GM21717 (cell line): ENCODE measurements at regions not wholly inside any gene's neighbourhood (a gene's known extent, or its start where the extent isn't known, plus 50 kb on each side); places are given as distances from the start of the nearest gene placed in this dataset.
"Not testable (repeated sequence)": the region's sequence is repeated elsewhere in the genome, so short reads cannot be mapped to it uniquely, and the experiment has no call there.

Experiments used
- ATAC-seq: cut with Tn5 transposase; IDR thresholded peaks from one replicate; pipeline ENCODE4 v1.9.1; 2021; ENCODE audit warnings: mild to moderate bottlenecking, moderate library complexity; ENCODE audit not compliant: unreplicated experiment

GRCh38 chr6:150733726-150734125 is 131.8 kb upstream of the MTHFD1L start:
- ATAC-seq = no peak

GRCh38 chr6:150734235-150734634 is 131.3 kb upstream of the MTHFD1L start:
- ATAC-seq = no peak

GRCh38 chr6:150735341-150735851 is 130.1 kb upstream of the MTHFD1L start:
- ATAC-seq = no peak

GRCh38 chr6:150738092-150738629 is 127.3 kb upstream of the MTHFD1L start:
- ATAC-seq = no peak

- no peak for ATAC-seq
Measured at GRCh38 chr6:150739711-150740349, 125.7 kb upstream of the MTHFD1L start.

GRCh38 chr6:150740453-150740852 is 125.0 kb upstream of the MTHFD1L start:
- no peak for ATAC-seq

GRCh38 chr6:150741633-150742200 is 123.8 kb upstream of the MTHFD1L start:
- ATAC-seq = no peak

GRCh38 chr6:150744522-150745260 is 120.8 kb upstream of the MTHFD1L start:
- no peak for ATAC-seq

GRCh38 chr6:150745896-150746295 is 119.6 kb upstream of the MTHFD1L start:
- ATAC-seq = no peak

GRCh38 chr6:150747155-150747554 is 118.3 kb upstream of the MTHFD1L start:
- no peak for ATAC-seq

GRCh38 chr6:150749091-150749670 is 116.3 kb upstream of the MTHFD1L start:
- no peak for ATAC-seq

- no peak for ATAC-seq
Measured at GRCh38 chr6:150751296-150751695, 114.2 kb upstream of the MTHFD1L start.

GRCh38 chr6:150752409-150752808 is 113.1 kb upstream of the MTHFD1L start:
- no peak for ATAC-seq

- no peak for ATAC-seq
Measured at GRCh38 chr6:150753371-150754064, 112.0 kb upstream of the MTHFD1L start.

- ATAC-seq = no peak
Measured at GRCh38 chr6:150755042-150755441, 110.5 kb upstream of the MTHFD1L start.

GRCh38 chr6:150755524-150755923 is 110.0 kb upstream of the MTHFD1L start:
- no peak for ATAC-seq

GRCh38 chr6:150756173-150756572 is 109.3 kb upstream of the MTHFD1L start:
- ATAC-seq = no peak

- not testable (repeated sequence) for ATAC-seq
Measured at GRCh38 chr6:150757807-150758206, 107.7 kb upstream of the MTHFD1L start.

- no peak for ATAC-seq
Measured at GRCh38 chr6:150759483-150759882, 106.0 kb upstream of the MTHFD1L start.

- ATAC-seq = no peak
Measured at GRCh38 chr6:150761771-150762170, 103.7 kb upstream of the MTHFD1L start.
